ENCODE measurements at regions not wholly inside any gene's neighbourhood (a gene's known extent, or its start where the extent isn't known, plus 50 kb on each side); places are given as distances from the start of the nearest gene placed in this dataset.

- TF ChIP-seq, protein P1, sequence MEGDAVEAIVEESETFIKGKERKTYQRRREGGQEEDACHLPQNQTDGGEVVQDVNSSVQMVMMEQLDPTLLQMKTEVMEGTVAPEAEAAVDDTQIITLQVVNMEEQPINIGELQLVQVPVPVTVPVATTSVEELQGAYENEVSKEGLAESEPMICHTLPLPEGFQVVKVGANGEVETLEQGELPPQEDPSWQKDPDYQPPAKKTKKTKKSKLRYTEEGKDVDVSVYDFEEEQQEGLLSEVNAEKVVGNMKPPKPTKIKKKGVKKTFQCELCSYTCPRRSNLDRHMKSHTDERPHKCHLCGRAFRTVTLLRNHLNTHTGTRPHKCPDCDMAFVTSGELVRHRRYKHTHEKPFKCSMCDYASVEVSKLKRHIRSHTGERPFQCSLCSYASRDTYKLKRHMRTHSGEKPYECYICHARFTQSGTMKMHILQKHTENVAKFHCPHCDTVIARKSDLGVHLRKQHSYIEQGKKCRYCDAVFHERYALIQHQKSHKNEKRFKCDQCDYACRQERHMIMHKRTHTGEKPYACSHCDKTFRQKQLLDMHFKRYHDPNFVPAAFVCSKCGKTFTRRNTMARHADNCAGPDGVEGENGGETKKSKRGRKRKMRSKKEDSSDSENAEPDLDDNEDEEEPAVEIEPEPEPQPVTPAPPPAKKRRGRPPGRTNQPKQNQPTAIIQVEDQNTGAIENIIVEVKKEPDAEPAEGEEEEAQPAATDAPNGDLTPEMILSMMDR (IDR thresholded peaks at IDR 0.05; ENCODE audit: insufficient read depth, low read length, severe bottlenecking), result no peak
- Histone ChIP-seq H3K4me3 (ENCODE audit: low read depth, low read length) (no peak overlapping the region), H3K36me3 (ENCODE audit: control insufficient read depth, insufficient read depth, low read length) (no peaks in the 10 kb centered on the region), H3K27me3 (ENCODE audit: control insufficient read depth, insufficient read depth, low read length) (no peaks in the 10 kb centered on the region)
- FAIRE-seq, result no peak
- no peak for DNase-seq (ENCODE audit: low read depth)
These were observed 783.6 kb upstream of the ZEB2 start for GRCh38 chr2:145303536-145303935.

DNA sequence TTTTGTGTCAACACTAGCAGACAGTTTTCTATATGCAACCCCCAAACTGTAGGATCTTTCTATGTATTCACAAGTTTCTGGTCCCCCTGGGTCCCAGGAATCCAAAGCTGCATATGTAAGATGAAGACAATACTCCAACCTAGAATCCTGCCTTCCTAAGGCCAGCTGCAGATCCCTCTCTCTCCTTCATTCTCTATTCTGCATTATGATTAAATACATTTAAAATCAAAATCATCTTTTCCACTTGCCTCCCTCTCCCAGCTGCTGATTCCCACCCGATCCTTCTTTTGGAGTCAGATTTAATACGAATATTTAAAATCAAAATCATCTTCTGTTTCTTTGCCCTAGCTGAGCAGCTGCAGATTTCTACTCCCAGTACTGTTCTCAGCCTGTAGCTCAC, 783.0 kb upstream of the ZEB2 start:
- no peak for FAIRE-seq
- no peaks in the 10 kb centered on the region for H3K36me3 ChIP-seq (ENCODE audit: control insufficient read depth, insufficient read depth, low read length)
- TF ChIP-seq, protein P1 (IDR thresholded peaks at IDR 0.05; ENCODE audit: insufficient read depth, low read length, severe bottlenecking), result no peak
- H3K4me3 ChIP-seq (ENCODE audit: low read depth, low read length), result no peak overlapping the region
- no peaks in the 10 kb centered on the region for H3K27me3 ChIP-seq (ENCODE audit: control insufficient read depth, insufficient read depth, low read length)
- DNase-seq (ENCODE audit: low read depth), result no peak

GRCh38 chr2:145302451-145302850, 782.5 kb upstream of the ZEB2 start:
- Histone ChIP-seq H3K27me3 (ENCODE audit: control insufficient read depth, insufficient read depth, low read length) (no peaks in the 10 kb centered on the region), H3K4me3 (ENCODE audit: low read depth, low read length) (no peak overlapping the region), H3K36me3 (ENCODE audit: control insufficient read depth, insufficient read depth, low read length) (no peaks in the 10 kb centered on the region)
- TF ChIP-seq, protein P1 (IDR thresholded peaks at IDR 0.05; ENCODE audit: insufficient read depth, low read length, severe bottlenecking), result no peak
- FAIRE-seq (no peak), DNase-seq (ENCODE audit: low read depth) (no peak)

DNA sequence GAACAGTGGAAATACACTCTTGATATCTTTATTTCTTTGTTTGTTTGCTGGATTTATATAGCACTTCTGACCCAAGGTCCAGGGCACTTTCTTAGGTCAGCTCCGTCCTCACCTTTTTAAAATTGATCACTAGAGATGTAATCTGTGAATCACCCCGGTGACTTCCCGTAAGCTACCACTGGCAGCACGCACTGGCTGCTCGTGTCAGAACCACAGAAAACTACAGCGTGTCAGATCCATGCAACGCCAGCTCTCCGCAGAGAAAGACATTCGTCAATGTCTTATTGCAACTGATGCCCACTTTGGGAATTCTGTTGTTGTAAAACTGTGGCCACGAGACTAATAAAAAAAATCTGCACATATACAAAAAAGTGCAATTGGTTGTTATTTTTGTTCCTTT, 779.4 kb upstream of the ZEB2 start:
- H3K4me3 ChIP-seq (ENCODE audit: low read depth, low read length), result no peak overlapping the region
- FAIRE-seq, result peak; percentile 23

GRCh38 chr2:145292166-145292565, 772.2 kb upstream of the ZEB2 start:
- no peaks in the 10 kb centered on the region for H3K27me3 ChIP-seq (ENCODE audit: control insufficient read depth, insufficient read depth, low read length)
- DNase-seq (ENCODE audit: low read depth) (peak; percentile 70), FAIRE-seq (no peak)
- TF ChIP-seq, protein P1 (IDR thresholded peaks at IDR 0.05; ENCODE audit: insufficient read depth, low read length, severe bottlenecking), result no peak
- no peak overlapping the region for H3K4me3 ChIP-seq (ENCODE audit: low read depth, low read length)
- H3K36me3 ChIP-seq (ENCODE audit: control insufficient read depth, insufficient read depth, low read length), result no peaks in the 10 kb centered on the region

More for the DNA sequence above, 779.4 kb upstream of the ZEB2 start:
- Histone ChIP-seq H3K27me3 (ENCODE audit: control insufficient read depth, insufficient read depth, low read length) (no peaks in the 10 kb centered on the region), H3K36me3 (ENCODE audit: control insufficient read depth, insufficient read depth, low read length) (no peaks in the 10 kb centered on the region)
- no peak for DNase-seq (ENCODE audit: low read depth)
- TF ChIP-seq, protein P1 (IDR thresholded peaks at IDR 0.05; ENCODE audit: insufficient read depth, low read length, severe bottlenecking), result no peak

DNA sequence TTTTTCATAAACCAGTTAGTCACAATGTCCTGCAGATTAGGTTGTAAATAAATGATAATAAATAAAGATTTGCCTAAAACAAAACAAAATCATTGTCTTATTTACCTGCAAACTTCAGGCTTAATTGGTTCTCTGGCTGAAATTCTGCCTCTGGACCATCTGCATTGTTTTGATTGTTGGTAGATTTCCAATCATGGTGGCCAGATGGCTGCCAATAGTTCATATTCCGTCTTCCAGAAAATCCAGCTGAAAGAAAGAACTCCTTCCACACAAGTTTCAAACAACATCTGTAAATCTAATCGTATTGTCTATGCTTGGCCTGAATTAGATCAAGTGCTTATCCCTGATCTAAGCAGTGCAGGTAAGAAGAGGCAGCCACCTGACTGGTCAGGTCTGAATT, 771.1 kb upstream of the ZEB2 start:
- H3K36me3 ChIP-seq (ENCODE audit: control insufficient read depth, insufficient read depth, low read length), result no peaks in the 10 kb centered on the region
- FAIRE-seq (no peak), DNase-seq (ENCODE audit: low read depth) (no peak)
- TF ChIP-seq, protein P1 (IDR thresholded peaks at IDR 0.05; ENCODE audit: insufficient read depth, low read length, severe bottlenecking), result no peak
- no peak overlapping the region for H3K4me3 ChIP-seq (ENCODE audit: low read depth, low read length)
- no peaks in the 10 kb centered on the region for H3K27me3 ChIP-seq (ENCODE audit: control insufficient read depth, insufficient read depth, low read length)

Data from bronchial epithelial cell (primary cell).